Ovary (tissue), 7 donors: ENCODE measurements at regions not wholly inside any gene's neighbourhood (a gene's known extent, or its start where the extent isn't known, plus 50 kb on each side); places are given as distances from the start of the nearest gene placed in this dataset.

Source experiments
- DNase-seq, 5 donors: peaks; one replicate each; pipeline ENCODE4 v3.0.0-alpha.2; 2019 to 2020
- H3K27ac ChIP-seq, 2 donors: fragments of 200-600 bp; one replicate each; pipeline versions ENCODE4 v1.5.1 to v1.8.0; 2019 to 2022
- H3K27me3 ChIP-seq: fragments of 200-600 bp; one replicate; pipeline ENCODE4 v1.8.0; 2022
- H3K36me3 ChIP-seq: fragments of 200-600 bp; sonication (generic); one replicate; pipeline ENCODE4 v1.5.1; 2019
- H3K4me1 ChIP-seq: one replicate; pipeline ENCODE4 v1.8.1; 2013; ENCODE audit warnings: mild to moderate bottlenecking, moderate library complexity; ENCODE audit not compliant: insufficient read depth
- H3K4me3 ChIP-seq: fragments of 200-600 bp; sonication (generic); one replicate; pipeline ENCODE4 v1.5.1; 2017
- H3K9me3 ChIP-seq, 2 donors: fragments of 200-600 bp in 1 of 2; sonication (generic) in 1 of 2; one replicate each; pipeline versions ENCODE4 v1.5.1 to v1.8.1; 2013 to 2019; ENCODE audit warnings: mild to moderate bottlenecking in 1 of 2, moderate library complexity in 1 of 2
- CTCF ChIP-seq, 3 donors: fragments of 450-650 bp in 2 of 3; fragments of 200-600 bp in 1 of 3; IDR thresholded peaks; one replicate each; pipeline versions ENCODE4 v1.5.1 to v1.8.0; 2016 to 2022; ENCODE audit warnings: antibody characterized with exemption in 3 of 3, mild to moderate bottlenecking in 1 of 3
- EP300 ChIP-seq: sonication (generic); formaldehyde crosslinking; IDR thresholded peaks from one replicate; pipeline ENCODE4 v1.6.1; 2017; ENCODE audit warnings: antibody characterized with exemption
- POLR2A ChIP-seq: fragments of 450-650 bp; IDR thresholded peaks from one replicate; pipeline ENCODE4 v1.6.1; 2017; ENCODE audit warnings: antibody characterized with exemption, mild to moderate bottlenecking, moderate library complexity
- WGBS, 3 donors: extraction: QIAGEN DNeasy Blood & Tissue Kit in 1 of 3; methylation state at CpG; one replicate each; pipeline versions ENCODE4 v1.1.5 to v1.1.7; 2013 to 2017; 5-methylcytosine and 5-hydroxymethylcytosine counted together
- intact Hi-C, 4 donors: fragments of 100-400 bp; cut with DNase I; formaldehyde crosslinking; loops; one replicate each; pipeline versions ENCODE4 v1.11.0 to v1.15.1; 2022 to 2023
- donor health status: DM: no; HTN: no; CAD: no; lungs with moderate emphysema.
- donor health status: DM: no; HTN: no; CAD: no.
- donor health status: Bipolar disorder and iron deficiency.
- donor health status: DM: no; HTN: no; CAD: no.
- donor health status: DM: yes; HTN: yes; CAD: no.

DNA sequence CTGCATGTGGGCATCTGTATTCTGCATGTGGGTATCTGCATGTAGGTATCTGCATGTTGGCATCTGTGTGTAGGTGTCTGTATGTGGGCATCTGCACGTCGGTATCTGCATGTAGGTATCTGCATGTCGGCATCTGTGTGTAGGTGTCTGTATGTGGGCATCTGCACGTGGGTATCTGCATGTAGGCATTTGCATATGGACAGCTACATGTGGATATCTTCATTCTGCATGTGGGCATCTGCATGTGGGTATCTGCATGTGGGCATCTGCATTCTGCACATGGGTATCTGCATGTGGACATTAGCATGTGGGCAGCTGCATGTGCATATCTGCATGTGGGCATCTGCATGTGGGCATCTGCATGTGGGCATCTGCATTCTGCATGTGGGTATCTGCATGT, 537.4 kb downstream of the RNF144A start:
- Histone ChIP-seq H3K4me3 (no peak overlapping the region), H3K4me1 (no peaks in the 10 kb centered on the region), H3K36me3 (no peaks in the 10 kb centered on the region), H3K27ac (no peak overlapping the region), H3K27me3 (no peaks in the 10 kb centered on the region), H3K9me3 (no peaks in the 10 kb centered on the region)
- no peak for TF ChIP-seq POLR2A
- no peak for TF ChIP-seq CTCF (IDR thresholded peaks at IDR 0.05)
- TF ChIP-seq EP300: no peak
- DNase-seq: no peak
- 82 to 87% (median 86%) methylated on average over 4 of the region's 4 CpGs for WGBS, 3 donors
- intact Hi-C loops: no loop called here

- H3K27me3 ChIP-seq: no peaks in the 10 kb centered on the region
- no peaks in the 10 kb centered on the region for H3K4me1 ChIP-seq
These were observed 539.5 kb downstream of the RNF144A start for GRCh38 chr2:7456762-7457161.

DNA sequence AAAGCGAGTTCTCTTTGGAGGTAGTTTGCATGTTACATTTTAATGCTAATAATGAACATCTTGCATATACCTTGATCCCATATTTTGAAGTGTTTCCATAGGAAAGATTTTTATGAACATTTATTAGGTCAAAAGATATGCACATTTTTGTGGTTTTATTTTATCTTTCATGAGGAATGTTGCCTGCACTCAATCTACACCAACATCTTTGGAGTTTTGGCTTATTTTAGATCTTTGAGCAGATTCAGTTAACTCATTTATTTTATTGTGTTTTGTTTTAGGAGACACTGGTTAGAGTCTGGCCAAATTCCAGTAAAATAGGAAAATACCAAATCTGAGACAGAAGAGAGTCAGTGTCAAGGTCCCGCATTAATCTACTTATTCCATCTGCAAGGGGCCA, 540.9 kb downstream of the RNF144A start:
- Histone ChIP-seq H3K4me3 (no peak overlapping the region), H3K36me3 (no peaks in the 10 kb centered on the region)

More at GRCh38 chr2:7456762-7457161, 539.5 kb downstream of the RNF144A start:
- no peak overlapping the region for H3K27ac ChIP-seq
- TF ChIP-seq POLR2A (no peak), EP300 (no peak), CTCF (IDR thresholded peaks at IDR 0.05) (no peak)
- intact Hi-C loops: no loop called here
- 52 to 59% (median 53%) methylated on average over 13 of the region's 13 CpGs for WGBS, 3 donors
- DNase-seq: no peak
- no peaks in the 10 kb centered on the region for H3K36me3 ChIP-seq
- H3K9me3 ChIP-seq: no peaks in the 10 kb centered on the region
- H3K4me3 ChIP-seq: no peak overlapping the region

DNA sequence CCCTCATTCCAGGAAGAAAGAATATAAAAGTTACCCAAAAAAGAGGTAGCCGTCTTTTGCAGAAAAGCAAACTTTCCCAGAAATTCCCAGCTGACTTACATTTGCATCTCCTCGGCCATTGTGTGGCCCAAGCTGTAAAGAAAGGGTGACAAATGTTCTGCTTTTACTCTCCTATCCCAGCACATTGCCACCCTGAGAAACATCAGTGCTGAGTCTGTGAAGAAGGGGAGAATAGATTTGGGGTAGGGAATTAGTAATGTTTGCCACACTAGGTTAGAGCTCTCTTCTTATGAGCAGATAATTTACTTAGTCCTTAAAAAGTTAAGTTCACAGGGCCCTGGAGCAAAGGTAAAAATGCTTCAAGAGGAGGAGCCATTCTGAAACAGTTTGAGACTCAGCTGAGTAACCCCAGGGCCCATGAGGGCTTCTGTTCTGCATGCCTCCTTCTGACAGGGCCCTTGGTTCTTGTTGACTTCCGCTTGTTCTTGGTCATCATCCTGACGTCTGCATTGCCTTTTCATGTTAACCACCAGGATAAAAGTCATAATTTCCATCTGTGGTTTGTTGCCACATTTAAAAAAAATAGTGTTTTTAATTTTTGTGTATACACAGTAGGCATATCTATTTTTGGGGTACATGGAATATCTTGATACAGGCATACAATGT, 550.7 kb downstream of the RNF144A start:
- DNase-seq: no peak
- intact Hi-C loops: loop anchor here in 1 of 4 donors (5.0 kb wide), 1 partner anchor 576 kb away; no protein-coding TSS in a partner anchor
- H3K27me3 ChIP-seq: no peaks in the 10 kb centered on the region
- 88 to 90% (median 89%) methylated on average over 4 of the region's 4 CpGs for WGBS, 3 donors
- no peak overlapping the region for H3K4me3 ChIP-seq
- H3K36me3 ChIP-seq: no peaks in the 10 kb centered on the region
- TF ChIP-seq EP300 (no peak), CTCF (IDR thresholded peaks at IDR 0.05) (no peak), POLR2A (no peak)
- H3K4me1 ChIP-seq: no peaks in the 10 kb centered on the region
- no peak overlapping the region for H3K27ac ChIP-seq
- no peaks in the 10 kb centered on the region for H3K9me3 ChIP-seq

More for the DNA sequence above, 540.9 kb downstream of the RNF144A start:
- Histone ChIP-seq H3K27ac (no peak overlapping the region), H3K27me3 (no peaks in the 10 kb centered on the region), H3K9me3 (no peaks in the 10 kb centered on the region), H3K4me1 (no peaks in the 10 kb centered on the region)
- DNase-seq: no peak
- intact Hi-C loops: no loop called here
- TF ChIP-seq POLR2A (no peak), CTCF (IDR thresholded peaks at IDR 0.05) (no peak), EP300 (no peak)
- 91 to 96% (median 93%) methylated on average over 2 of the region's 2 CpGs for WGBS, 3 donors
